Endothelial cell of umbilical vein (primary cell): ENCODE measurements at regions not wholly inside any gene's neighbourhood (a gene's known extent, or its start where the extent isn't known, plus 50 kb on each side); places are given as distances from the start of the nearest gene placed in this dataset.

Experiments
- BruUV-seq: library from RNA; stranded (reverse); fragments of 400-500 nt; replicated peaks from 2 replicates; lab custom pipeline; 2021; lab: Mats Ljungman, UMichigan
- CTCF ChIA-PET: fragments of 300-600, 350-600 bp; sonication (Branson Sonifier 250); formaldehyde crosslinking; loops from one replicate; lab custom pipeline; 2021; ENCODE audit warnings: antibody characterized with exemption, inconsistent platforms; lab: Charles Lee
- POLR2A ChIA-PET: fragments of 300-600, 350-600 bp; sonication (Branson Sonifier 250); formaldehyde crosslinking; loops from one replicate; lab custom pipeline; 2021; ENCODE audit warnings: antibody characterized with exemption, inconsistent platforms; lab: Charles Lee
- DNase-seq: peaks from one replicate; pipeline ENCODE4 v3.0.0-alpha.2; 2011; ENCODE audit warnings: low read depth, low spot score
- FAIRE-seq: peaks from 2 replicates; lab custom pipeline; 2011; peaks lifted over from hg19 to GRCh38; lab: Jason Lieb, UNC
- H2AFZ ChIP-seq: 2 replicates; pipeline ENCODE4 v1.6.0; 2012; ENCODE audit warnings: low read depth, low read length, control low read depth, inconsistent platforms
- H3K27ac ChIP-seq: 2 replicates; pipeline ENCODE4 v1.5.1; 2011; ENCODE audit warnings: low read depth, mild to moderate bottlenecking, control low read depth, low read length, moderate library complexity; ENCODE audit not compliant: insufficient read depth
- H3K27me3 ChIP-seq, 2 experiments: 2 replicates each; pipeline versions ENCODE4 v1.6.0 to v1.6.1; 2011; ENCODE audit warnings: low read length in 2 of 2, mixed read lengths in 1 of 2; ENCODE audit not compliant: control insufficient read depth in 2 of 2, insufficient read depth in 2 of 2
- H3K36me3 ChIP-seq, 2 experiments: 2 replicates in 1 of 2; 3 replicates in 1 of 2; pipeline ENCODE4 v1.5.1; 2011; ENCODE audit warnings: low read length in 2 of 2, mild to moderate bottlenecking in 1 of 2, moderate library complexity in 1 of 2; ENCODE audit not compliant: control insufficient read depth in 2 of 2, insufficient read depth in 2 of 2; ENCODE audit errors: extremely low read depth in 1 of 2
- H3K4me1 ChIP-seq: 3 replicates; pipeline ENCODE4 v1.5.1; 2011; ENCODE audit warnings: mild to moderate bottlenecking, low read length; ENCODE audit not compliant: control insufficient read depth, insufficient read depth; ENCODE audit errors: extremely low read depth
- H3K4me2 ChIP-seq: 2 replicates; pipeline ENCODE4 v1.6.1; 2011; ENCODE audit warnings: low read length, control low read depth, mixed read lengths; ENCODE audit not compliant: insufficient read depth
- H3K4me3 ChIP-seq, 3 experiments: fragments of 200-600 bp in 1 of 3; sonication (generic), shearing (Covaris generic) in 1 of 3; replicated peaks in 1 of 3; 2 replicates each; pipeline ENCODE4 v1.5.1; 2011 to 2016; ENCODE audit warnings: control low read depth in 3 of 3, low read length in 3 of 3, mild to moderate bottlenecking in 2 of 3, inconsistent platforms in 1 of 3, low read depth in 1 of 3, moderate library complexity in 1 of 3; ENCODE audit not compliant: insufficient read depth in 1 of 3
- H3K79me2 ChIP-seq: 2 replicates; pipeline ENCODE4 v1.6.0; 2012; ENCODE audit warnings: low read length, inconsistent platforms; ENCODE audit not compliant: control insufficient read depth, insufficient read depth
- H3K9ac ChIP-seq: replicated peaks from 2 replicates; pipeline ENCODE3; 2011; ENCODE audit warnings: low read length, control low read depth; ENCODE audit not compliant: insufficient read depth; ENCODE audit errors: extremely low read depth
- H3K9me1 ChIP-seq: replicated peaks from 3 replicates; pipeline ENCODE4 v1.6.0; 2011; ENCODE audit warnings: mild to moderate bottlenecking, low read length; ENCODE audit not compliant: control insufficient read depth, insufficient read depth; ENCODE audit errors: extremely low read depth
- H3K9me3 ChIP-seq: replicated peaks from 2 replicates; pipeline ENCODE4 v1.5.1; 2012; ENCODE audit warnings: low read length, inconsistent platforms; ENCODE audit not compliant: control insufficient read depth, insufficient read depth
- H4K20me1 ChIP-seq: replicated peaks from 2 replicates; pipeline ENCODE3; 2011; ENCODE audit warnings: mild to moderate bottlenecking, low read length; ENCODE audit not compliant: control insufficient read depth, insufficient read depth; ENCODE audit errors: extremely low read depth
- EZH2 ChIP-seq: IDR thresholded peaks from 2 replicates; pipeline ENCODE4 v1.6.1; 2012; ENCODE audit warnings: borderline replicate concordance, low read depth, mild to moderate bottlenecking, moderate library complexity, low read length, inconsistent platforms; ENCODE audit not compliant: severe bottlenecking
- FOS ChIP-seq: IDR thresholded peaks from 2 replicates; pipeline ENCODE4 v1.6.1; 2011; ENCODE audit warnings: mild to moderate bottlenecking, low read length, moderate library complexity, borderline replicate concordance; ENCODE audit not compliant: insufficient read depth
- GATA2 ChIP-seq: IDR thresholded peaks from 2 replicates; pipeline ENCODE4 v1.7.0; 2011; ENCODE audit warnings: low read depth, mild to moderate bottlenecking, moderate library complexity, mixed read lengths, low read length; ENCODE audit not compliant: insufficient read length, insufficient read depth
- MYC ChIP-seq: IDR thresholded peaks from one replicate; pipeline ENCODE4 v1.6.1; 2011; ENCODE audit warnings: mild to moderate bottlenecking, low read depth, low read length
- dilution Hi-C: fragments of 300-500 bp; cut with MboI; formaldehyde crosslinking; loops from one replicate; pipeline ENCODE4 v1.15.0; 2019; ENCODE audit warnings: low sequenced_read_pairs; ENCODE audit not compliant: extremely low pct_ligation_motif_present
- intact Hi-C: fragments of 100-400 bp; cut with micrococcal nuclease; formaldehyde crosslinking; loops from one replicate; pipeline ENCODE4 v1.10.0; 2022

- dilution Hi-C loops: no loop called here
- FAIRE-seq: no peak
Observed at GRCh38 chr4:81526706-81527105, 55.0 kb upstream of the RASGEF1B start.

GRCh38 chr4:81523672-81524327, 52.1 kb upstream of the RASGEF1B start:
- dilution Hi-C loops (no loop called here), intact Hi-C loops (no loop called here)
- H3K27me3 ChIP-seq: no peaks in the 10 kb centered on the region

More at GRCh38 chr4:81526706-81527105, 55.0 kb upstream of the RASGEF1B start:
- TF ChIP-seq MYC: no peak
- Histone ChIP-seq H3K9me3 (no peaks in the 10 kb centered on the region), H4K20me1 (no peaks in the 10 kb centered on the region), H3K27ac (no peak overlapping the region), H3K4me2 (no peak overlapping the region), H2AFZ (no peak overlapping the region), H3K79me2 (no peaks in the 10 kb centered on the region), H3K36me3 (no peaks in the 10 kb centered on the region), H3K9me1 (no peaks in the 10 kb centered on the region), H3K27me3 (no peaks in the 10 kb centered on the region), H3K4me3 (no peak overlapping the region), H3K4me1 (no peaks in the 10 kb centered on the region), H3K9ac (no peak overlapping the region)
- ChIA-PET POLR2A (no interaction called here), CTCF (no interaction called here)
- DNase-seq: no peak
- intact Hi-C loops: no loop called here
- no TSS peak for BruUV-seq

More at GRCh38 chr4:81523672-81524327, 52.1 kb upstream of the RASGEF1B start:
- ChIA-PET POLR2A (no interaction called here), CTCF (no interaction called here)
- no peak overlapping the region for H3K9ac ChIP-seq
- H3K4me3 ChIP-seq: no peak overlapping the region
- no peak overlapping the region for H3K27ac ChIP-seq
- no peaks in the 10 kb centered on the region for H3K79me2 ChIP-seq
- no peak overlapping the region for H2AFZ ChIP-seq
- FAIRE-seq (no peak), DNase-seq (no peak)
- no peaks in the 10 kb centered on the region for H3K9me3 ChIP-seq
- H3K4me2 ChIP-seq: no peak overlapping the region
- TF ChIP-seq FOS: no peak
- no peak for TF ChIP-seq GATA2
- no peak for TF ChIP-seq EZH2
- TF ChIP-seq MYC: no peak
- no peaks in the 10 kb centered on the region for H3K9me1 ChIP-seq
- no peaks in the 10 kb centered on the region for H4K20me1 ChIP-seq
- H3K4me1 ChIP-seq: no peaks in the 10 kb centered on the region
- no peaks in the 10 kb centered on the region for H3K36me3 ChIP-seq
- no TSS peak for BruUV-seq
